H54 (cell line): ENCODE measurements at regions not wholly inside any gene's neighbourhood (a gene's known extent, or its start where the extent isn't known, plus 50 kb on each side); places are given as distances from the start of the nearest gene placed in this dataset.
"Not testable (repeated sequence)": the region's sequence is repeated elsewhere in the genome, so short reads cannot be mapped to it uniquely, and the experiment has no call there.

Experiments
- DNase-seq: peaks from one replicate; pipeline ENCODE4 v3.0.0; 2011; ENCODE audit warnings: low spot score, mixed read lengths; ENCODE audit not compliant: insufficient read length
- FAIRE-seq: peaks from 3 replicates; lab custom pipeline; 2011; peaks lifted over from hg19 to GRCh38; lab: Jason Lieb, UNC
- POLR2A ChIP-seq: IDR thresholded peaks from 2 replicates; pipeline ENCODE4 v1.6.1; 2011; ENCODE audit warnings: low read depth, mild to moderate bottlenecking, low read length

- no peak for TF ChIP-seq POLR2A
- no peak for FAIRE-seq
- DNase-seq: no peak
These were observed 732.6 kb downstream of the CCSER2 start for GRCh38 chr10:85060944-85061343.

- FAIRE-seq (no peak), DNase-seq (no peak)
- TF ChIP-seq POLR2A: no peak
These were observed 733.0 kb downstream of the CCSER2 start for GRCh38 chr10:85061401-85061800.

GRCh38 chr10:85067955-85068354, 739.6 kb downstream of the CCSER2 start:
- no peak for TF ChIP-seq POLR2A
- DNase-seq (no peak), FAIRE-seq (no peak)

- FAIRE-seq (no peak), DNase-seq (no peak)
- no peak for TF ChIP-seq POLR2A
These were observed 752.5 kb downstream of the CCSER2 start for GRCh38 chr10:85080934-85081333.

- TF ChIP-seq POLR2A: no peak
- no peak for DNase-seq
- no peak for FAIRE-seq
These were observed 770.6 kb downstream of the CCSER2 start for GRCh38 chr10:85098835-85099521.

GRCh38 chr10:85100495-85100894, 772.1 kb downstream of the CCSER2 start:
- no peak for TF ChIP-seq POLR2A
- DNase-seq: no peak
- no peak for FAIRE-seq

- no peak for TF ChIP-seq POLR2A
- DNase-seq (no peak), FAIRE-seq (no peak)
These were observed 777.3 kb downstream of the CCSER2 start for GRCh38 chr10:85105614-85106255.

GRCh38 chr10:85111271-85111670, 782.9 kb downstream of the CCSER2 start:
- TF ChIP-seq POLR2A: no peak
- no peak for FAIRE-seq

GRCh38 chr10:85124603-85125051, 796.2 kb downstream of the CCSER2 start:
- no peak for DNase-seq
- no peak for FAIRE-seq
- no peak for TF ChIP-seq POLR2A

More at GRCh38 chr10:85111271-85111670, 782.9 kb downstream of the CCSER2 start:
- no peak for DNase-seq

- DNase-seq (no peak), FAIRE-seq (no peak)
- no peak for TF ChIP-seq POLR2A
These were observed 808.9 kb downstream of the CCSER2 start for GRCh38 chr10:85137253-85137652.

GRCh38 chr10:85138046-85138445, 809.7 kb downstream of the CCSER2 start:
- no peak for TF ChIP-seq POLR2A
- FAIRE-seq (no peak), DNase-seq (no peak)

- no peak for FAIRE-seq
- no peak for TF ChIP-seq POLR2A
- DNase-seq: no peak
These were observed 810.7 kb downstream of the CCSER2 start for GRCh38 chr10:85139124-85139523.

GRCh38 chr10:85141520-85141919, 813.1 kb downstream of the CCSER2 start:
- FAIRE-seq, DNase-seq: not testable (repeated sequence)

GRCh38 chr10:85145966-85146365, 817.6 kb downstream of the CCSER2 start:
- FAIRE-seq (no peak), DNase-seq (no peak)
- TF ChIP-seq POLR2A: no peak
